ENCODE measurements at regions not wholly inside any gene's neighbourhood (a gene's known extent, or its start where the extent isn't known, plus 50 kb on each side); places are given as distances from the start of the nearest gene placed in this dataset.

- TF ChIP-seq CTCF (IDR thresholded peaks at IDR 0.05) (no peak), POLR2A (IDR thresholded peaks at IDR 0.05) (no peak)
Measured at GRCh38 chr11:104556606-104557301, 341.5 kb downstream of the CASP12 start.
